Astrocyte of the spinal cord (primary cell): ENCODE measurements at regions not wholly inside any gene's neighbourhood (a gene's known extent, or its start where the extent isn't known, plus 50 kb on each side); places are given as distances from the start of the nearest gene placed in this dataset.

ENCODE experiments used
- DNase-seq: peaks from one replicate; pipeline ENCODE4 v3.0.0; 2011; ENCODE audit warnings: low read depth, low spot score
- H3K4me3 ChIP-seq: 2 replicates; pipeline ENCODE4 v1.5.1; 2011; ENCODE audit warnings: low read depth, mild to moderate bottlenecking, low read length, moderate library complexity
- in situ Hi-C: cut with HindIII; loops from 2 replicates; pipeline ENCODE4 v1.10.0; 2017; ENCODE audit warnings: low sequenced_read_pairs
- TF ChIP-seq, protein P1 (sequence below): IDR thresholded peaks from 2 replicates; pipeline ENCODE4 v1.5.1; 2012; ENCODE audit warnings: low read depth, mild to moderate bottlenecking, low read length, inconsistent platforms

DNA sequence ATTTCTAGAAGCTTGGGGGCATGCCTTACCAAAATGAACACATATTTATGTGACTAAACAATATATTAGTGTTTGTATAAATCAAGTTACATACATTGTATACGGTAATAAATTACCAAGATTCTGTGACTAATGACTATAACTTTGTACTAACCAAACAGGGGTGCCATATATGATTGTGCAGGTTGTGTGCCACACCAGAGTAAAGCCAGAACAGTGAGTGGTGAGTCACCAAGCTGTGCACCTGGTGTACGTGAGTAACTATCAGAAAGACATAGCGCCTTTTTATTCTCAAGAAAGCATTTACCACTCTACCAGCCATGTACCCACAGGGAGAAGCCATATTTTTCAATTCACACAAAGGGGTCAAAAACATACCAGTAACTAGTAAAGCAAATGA lies 453.2 kb upstream of the PIK3C3 start:
- TF ChIP-seq, protein P1, sequence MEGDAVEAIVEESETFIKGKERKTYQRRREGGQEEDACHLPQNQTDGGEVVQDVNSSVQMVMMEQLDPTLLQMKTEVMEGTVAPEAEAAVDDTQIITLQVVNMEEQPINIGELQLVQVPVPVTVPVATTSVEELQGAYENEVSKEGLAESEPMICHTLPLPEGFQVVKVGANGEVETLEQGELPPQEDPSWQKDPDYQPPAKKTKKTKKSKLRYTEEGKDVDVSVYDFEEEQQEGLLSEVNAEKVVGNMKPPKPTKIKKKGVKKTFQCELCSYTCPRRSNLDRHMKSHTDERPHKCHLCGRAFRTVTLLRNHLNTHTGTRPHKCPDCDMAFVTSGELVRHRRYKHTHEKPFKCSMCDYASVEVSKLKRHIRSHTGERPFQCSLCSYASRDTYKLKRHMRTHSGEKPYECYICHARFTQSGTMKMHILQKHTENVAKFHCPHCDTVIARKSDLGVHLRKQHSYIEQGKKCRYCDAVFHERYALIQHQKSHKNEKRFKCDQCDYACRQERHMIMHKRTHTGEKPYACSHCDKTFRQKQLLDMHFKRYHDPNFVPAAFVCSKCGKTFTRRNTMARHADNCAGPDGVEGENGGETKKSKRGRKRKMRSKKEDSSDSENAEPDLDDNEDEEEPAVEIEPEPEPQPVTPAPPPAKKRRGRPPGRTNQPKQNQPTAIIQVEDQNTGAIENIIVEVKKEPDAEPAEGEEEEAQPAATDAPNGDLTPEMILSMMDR: no peak
- no peak for DNase-seq
- in situ Hi-C loops: no loop called here

GRCh38 chr18:41499345-41499744 lies 455.7 kb upstream of the PIK3C3 start:
- in situ Hi-C loops: no loop called here
- DNase-seq: no peak
- TF ChIP-seq, protein P1: no peak
- no peak overlapping the region for H3K4me3 ChIP-seq

More for the DNA sequence above, 453.2 kb upstream of the PIK3C3 start:
- no peak overlapping the region for H3K4me3 ChIP-seq

DNA sequence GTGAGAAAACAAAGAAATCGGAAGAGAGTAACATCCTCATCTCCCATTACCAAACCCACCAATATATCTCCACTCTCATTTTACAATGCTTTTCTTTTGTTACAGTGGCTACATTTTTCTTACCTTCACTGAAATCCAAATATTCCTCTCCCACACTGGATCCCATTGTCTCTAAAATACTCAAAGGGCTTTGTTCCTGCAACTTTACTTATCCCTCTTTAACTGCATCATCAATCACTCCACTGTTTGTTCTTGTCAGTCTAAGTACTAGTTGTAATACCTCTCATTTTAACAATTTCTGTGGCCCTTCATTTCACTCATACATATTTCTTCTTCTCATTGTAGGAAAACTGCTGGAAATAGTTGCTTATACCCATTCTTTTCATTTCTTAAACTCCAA lies 464.2 kb upstream of the PIK3C3 start:
- in situ Hi-C loops: no loop called here
- DNase-seq: no peak
- no peak overlapping the region for H3K4me3 ChIP-seq
- TF ChIP-seq, protein P1: no peak

DNA sequence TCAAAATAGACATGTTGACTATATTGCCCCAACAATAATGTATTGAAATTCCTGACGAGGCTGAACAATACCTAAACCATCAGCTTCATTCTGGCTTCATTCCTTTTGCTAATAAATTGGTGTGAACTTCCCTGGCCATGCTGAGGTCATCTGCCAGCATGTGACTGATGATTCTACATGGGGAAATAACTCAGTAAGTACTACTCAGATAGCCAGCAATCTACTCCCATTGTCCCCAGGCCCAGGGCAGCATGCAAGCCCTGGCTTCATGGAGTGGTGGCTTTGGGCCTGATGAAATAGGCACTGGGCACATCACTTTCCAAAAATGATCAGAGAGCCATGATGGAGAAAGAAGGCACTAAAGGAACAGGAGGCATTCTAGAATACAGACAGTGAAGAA lies 468.5 kb upstream of the PIK3C3 start:
- no peak overlapping the region for H3K4me3 ChIP-seq
- no peak for DNase-seq
- TF ChIP-seq, protein P1: no peak
- in situ Hi-C loops: no loop called here

- no peak overlapping the region for H3K4me3 ChIP-seq
- TF ChIP-seq, protein P1: no peak
- in situ Hi-C loops: no loop called here
Measured at GRCh38 chr18:41484069-41484468, 471.0 kb upstream of the PIK3C3 start.

GRCh38 chr18:41482501-41482900 lies 472.5 kb upstream of the PIK3C3 start:
- in situ Hi-C loops: no loop called here
- H3K4me3 ChIP-seq: no peak overlapping the region
- TF ChIP-seq, protein P1: no peak
- no peak for DNase-seq

More at GRCh38 chr18:41484069-41484468, 471.0 kb upstream of the PIK3C3 start:
- no peak for DNase-seq
